ELR (cell line): ENCODE measurements at regions not wholly inside any gene's neighbourhood (a gene's known extent, or its start where the extent isn't known, plus 50 kb on each side); places are given as distances from the start of the nearest gene placed in this dataset.

Experiments
- DNase-seq: peaks from one replicate; pipeline ENCODE4 v3.0.0-alpha.2; 2015; ENCODE audit warnings: low read depth

GRCh38 chr4:156710365-156711192, 261.0 kb downstream of the PDGFC start:
- DNase-seq, result no peak

DNA sequence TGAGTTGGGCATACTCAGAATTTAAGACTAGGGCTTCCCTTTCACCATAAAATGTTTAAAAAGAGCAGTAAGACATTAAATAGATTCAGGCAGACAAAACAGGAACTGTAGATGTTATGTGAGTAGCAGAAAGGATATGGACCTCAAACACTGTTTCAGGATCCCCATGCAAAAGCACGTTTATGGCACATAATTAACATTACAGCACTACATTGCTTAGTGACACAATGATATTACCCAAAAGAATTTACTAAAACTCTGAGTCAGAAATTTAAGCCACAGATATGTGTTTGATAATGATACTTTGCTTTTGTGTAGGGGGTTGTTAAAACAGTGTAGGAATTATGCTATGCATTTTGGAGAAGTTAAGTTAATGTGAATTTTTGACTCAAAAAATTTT, 266.3 kb downstream of the PDGFC start:
- peak; percentile 36 for DNase-seq

- no peak for DNase-seq
Observed at GRCh38 chr4:156695163-156695562, 276.4 kb downstream of the PDGFC start.

DNA sequence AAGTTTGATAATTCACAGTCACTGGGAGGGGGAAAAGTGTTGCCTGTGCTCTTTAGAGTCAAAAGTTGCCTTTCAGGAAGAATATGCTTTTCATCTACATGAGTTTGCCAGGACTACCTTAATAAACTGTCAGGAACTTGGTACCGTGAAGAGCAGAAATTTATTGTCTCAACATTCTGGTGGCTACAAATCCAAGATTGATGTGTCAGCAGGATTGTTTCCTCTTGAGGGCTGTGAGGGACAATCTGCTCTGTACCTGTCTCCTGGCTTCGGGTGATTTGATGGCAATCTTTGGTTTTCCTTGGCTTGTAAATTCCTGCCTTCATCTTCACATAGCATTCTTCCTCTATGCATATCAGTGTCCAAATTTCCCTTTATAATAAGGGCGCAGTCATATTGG, 277.2 kb downstream of the PDGFC start:
- DNase-seq, result no peak

- no peak for DNase-seq
Observed at GRCh38 chr4:156693557-156693956, 278.0 kb downstream of the PDGFC start.

GRCh38 chr4:156692016-156692415, 279.6 kb downstream of the PDGFC start:
- no peak for DNase-seq

- no peak for DNase-seq
Observed at GRCh38 chr4:156690572-156690971, 281.0 kb downstream of the PDGFC start.

DNA sequence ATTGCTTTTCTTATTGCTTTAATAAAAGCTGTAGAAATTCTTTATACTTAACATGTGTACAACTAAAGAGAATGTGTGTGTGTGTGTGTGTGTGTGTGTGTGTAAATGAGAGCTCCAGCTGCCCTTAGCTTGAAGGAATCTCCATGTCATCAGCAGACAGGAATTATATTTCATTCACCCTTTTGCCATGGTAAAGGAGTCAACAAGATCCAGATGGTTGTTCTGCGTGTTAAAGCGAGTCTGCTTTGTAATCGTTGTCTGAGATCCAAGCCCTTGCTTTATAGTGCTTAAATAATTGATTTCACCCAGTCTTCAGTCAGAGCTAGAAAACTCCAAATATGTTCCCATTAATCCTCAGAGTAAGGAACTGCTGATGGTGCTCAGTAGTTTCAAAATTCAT, 285.5 kb downstream of the PDGFC start:
- peak; percentile 56 for DNase-seq

DNA sequence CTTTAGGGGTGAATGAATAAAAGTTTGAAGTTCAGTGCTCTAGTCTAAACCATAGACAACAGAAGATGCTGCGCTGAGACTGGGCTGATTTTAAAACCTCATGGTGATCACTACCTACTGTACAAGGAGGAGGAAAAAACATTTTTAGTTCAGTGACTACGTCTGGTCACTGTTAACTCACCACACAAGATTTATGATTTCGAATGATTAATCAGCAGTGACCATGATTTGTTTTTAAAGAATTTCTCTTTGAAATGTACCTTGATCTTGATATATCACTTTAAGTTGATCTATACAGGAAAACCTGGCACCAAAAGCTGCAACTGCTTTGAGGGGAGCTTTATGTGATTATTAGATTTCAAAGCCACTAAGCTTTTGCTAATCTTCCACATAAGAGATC, 286.3 kb downstream of the PDGFC start:
- DNase-seq, result peak; percentile 69

DNA sequence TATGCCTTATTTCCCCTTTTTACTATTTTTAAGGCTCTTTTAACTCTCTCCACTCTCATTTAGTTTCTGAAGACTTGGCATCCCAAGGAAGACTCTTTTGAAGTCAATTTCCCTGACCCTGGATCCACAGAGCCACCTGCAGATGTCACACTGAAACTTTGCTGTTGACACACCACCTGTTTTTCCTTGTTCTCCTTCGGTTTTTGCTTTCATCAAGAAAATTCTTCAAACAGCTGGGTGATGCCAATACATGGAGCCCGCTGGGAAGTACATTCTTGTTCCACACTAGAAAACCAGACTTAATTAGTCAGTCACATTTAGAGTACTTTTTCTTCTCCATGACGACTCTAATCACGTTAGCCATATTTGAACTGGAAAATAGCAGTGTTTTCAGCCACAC, 293.9 kb downstream of the PDGFC start:
- DNase-seq, result no peak

- peak; percentile 57 for DNase-seq
Observed at GRCh38 chr4:156677131-156677531, 294.5 kb downstream of the PDGFC start.

DNA sequence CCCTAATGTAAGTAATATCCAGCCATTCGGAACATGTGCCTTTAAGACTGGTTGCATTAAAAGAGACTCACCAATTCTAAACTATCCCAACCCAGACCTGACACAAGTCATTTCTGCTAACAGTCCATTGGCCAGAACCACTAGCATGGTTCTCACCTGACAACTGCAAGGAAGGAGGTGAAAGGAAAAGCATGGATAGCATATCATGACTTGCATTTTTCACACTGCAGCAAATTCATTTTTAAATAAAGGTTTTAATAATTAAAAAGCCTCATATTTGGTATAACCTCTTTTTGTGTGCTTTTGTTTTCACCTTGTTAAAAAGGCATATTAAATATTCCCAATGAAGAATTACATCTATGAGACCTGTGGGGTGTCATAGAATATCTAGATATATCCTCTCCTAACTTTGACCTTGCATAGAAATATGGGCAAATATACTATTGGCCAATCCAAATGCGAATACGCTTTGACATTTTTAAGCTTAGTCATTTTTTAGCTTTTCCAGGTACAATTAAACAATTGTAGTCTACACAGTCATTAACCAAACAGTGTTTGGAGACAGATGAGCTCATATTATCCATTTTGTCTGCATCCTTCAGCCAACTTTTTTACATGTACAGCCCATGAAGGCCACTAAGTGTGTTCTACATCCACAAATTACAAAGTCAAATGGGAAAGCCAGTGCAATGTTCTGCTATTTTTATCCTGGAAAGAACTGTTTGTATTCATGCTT, 295.3 kb downstream of the PDGFC start:
- DNase-seq, result no peak

GRCh38 chr4:156673483-156673882, 298.1 kb downstream of the PDGFC start:
- peak; percentile 48 for DNase-seq

DNA sequence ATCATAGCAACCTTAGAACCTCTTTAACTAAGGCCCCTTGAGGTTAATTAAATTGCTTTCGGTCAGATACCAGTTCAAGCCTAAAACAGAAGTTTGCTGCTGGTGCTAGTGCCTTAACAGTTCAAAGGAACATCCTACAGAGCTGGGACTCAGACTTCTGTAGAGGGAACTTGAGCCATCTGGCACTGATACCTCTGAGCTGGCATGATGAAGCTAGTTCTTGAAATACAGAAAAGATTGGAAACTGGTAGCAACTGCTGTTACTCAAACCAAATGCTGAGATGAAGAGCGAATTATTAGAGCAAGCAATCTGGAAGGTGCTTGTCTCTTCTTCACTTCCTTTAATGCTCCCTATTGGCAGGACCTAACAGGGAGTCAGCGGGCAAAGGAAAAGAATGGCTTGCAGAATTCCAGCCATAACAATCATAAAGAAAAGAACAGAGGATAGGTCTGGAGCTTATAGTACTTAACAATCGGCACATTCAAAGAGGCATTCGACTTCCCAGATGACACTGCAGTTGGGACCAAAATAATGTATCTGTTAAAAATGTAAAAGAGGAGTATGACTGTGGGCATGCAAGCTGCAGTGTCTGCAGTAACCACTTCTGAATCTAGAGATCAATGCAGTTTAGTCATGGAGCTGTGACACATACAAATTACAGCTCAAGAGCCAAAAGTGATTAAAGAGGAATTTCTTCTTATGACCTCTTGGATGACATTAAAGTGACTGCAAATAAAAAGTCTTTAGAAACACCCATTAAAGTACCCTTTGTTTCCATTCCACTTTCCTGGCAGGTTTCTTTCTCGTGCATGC, 298.9 kb downstream of the PDGFC start:
- peak; percentile 79 for DNase-seq

GRCh38 chr4:156665780-156666366, 305.7 kb downstream of the PDGFC start:
- DNase-seq, result no peak

DNA sequence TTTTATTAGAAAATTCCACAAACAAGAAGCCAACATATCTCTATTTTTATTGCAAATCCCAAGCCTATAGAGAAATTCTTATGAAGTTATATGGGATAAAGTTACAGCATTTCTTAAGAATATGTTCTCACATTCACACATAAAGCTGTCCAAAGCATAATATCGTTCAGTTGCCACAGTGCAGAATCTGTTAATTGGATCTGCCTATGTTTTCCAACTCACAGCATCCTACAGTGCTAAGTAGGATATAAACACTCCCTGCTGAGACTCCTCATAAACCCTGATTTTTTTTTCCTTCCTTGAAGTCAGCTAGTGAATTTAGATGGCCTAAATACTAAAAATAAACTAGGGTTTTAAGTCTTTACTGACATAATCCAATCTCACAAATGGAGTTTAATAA, 307.9 kb downstream of the PDGFC start:
- no peak for DNase-seq

GRCh38 chr4:156662921-156663320, 308.7 kb downstream of the PDGFC start:
- DNase-seq, result no peak

DNA sequence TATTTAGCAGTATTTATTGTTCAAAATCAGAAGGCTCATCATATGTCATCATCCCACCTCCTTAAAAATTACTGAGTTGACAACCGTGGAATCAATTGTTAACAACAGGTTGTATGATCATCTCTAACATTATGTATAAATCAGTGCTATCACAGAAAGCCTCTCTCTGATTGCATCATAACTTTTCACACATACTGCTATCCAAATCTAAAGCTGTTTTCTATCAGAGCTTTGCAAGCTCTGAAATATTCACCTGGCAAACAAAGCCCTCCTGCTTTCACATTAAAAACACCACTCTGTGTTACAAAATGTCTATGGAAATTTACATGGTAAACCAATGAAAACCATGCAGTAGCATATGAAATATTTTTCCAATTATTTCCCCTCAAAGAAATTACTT, 310.0 kb downstream of the PDGFC start:
- DNase-seq, result no peak

DNA sequence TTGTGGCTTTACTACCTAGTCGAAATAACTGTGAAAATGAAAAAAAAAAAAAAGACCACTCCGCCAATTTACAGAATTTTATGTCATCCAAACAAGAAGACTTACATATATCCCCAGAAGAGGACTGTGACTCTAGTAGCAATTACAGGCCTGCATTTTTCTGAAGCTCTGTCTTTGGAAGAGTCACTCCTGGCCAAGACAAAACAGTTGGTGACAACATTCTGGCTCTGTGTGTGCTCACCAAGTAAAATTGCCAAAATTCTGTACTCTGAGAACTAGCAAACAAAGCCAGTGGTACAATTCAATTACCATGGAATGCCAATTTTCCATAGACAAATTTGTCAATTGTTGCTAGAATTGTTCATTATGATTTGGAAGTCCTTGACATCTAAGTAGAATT, 311.1 kb downstream of the PDGFC start:
- no peak for DNase-seq

DNA sequence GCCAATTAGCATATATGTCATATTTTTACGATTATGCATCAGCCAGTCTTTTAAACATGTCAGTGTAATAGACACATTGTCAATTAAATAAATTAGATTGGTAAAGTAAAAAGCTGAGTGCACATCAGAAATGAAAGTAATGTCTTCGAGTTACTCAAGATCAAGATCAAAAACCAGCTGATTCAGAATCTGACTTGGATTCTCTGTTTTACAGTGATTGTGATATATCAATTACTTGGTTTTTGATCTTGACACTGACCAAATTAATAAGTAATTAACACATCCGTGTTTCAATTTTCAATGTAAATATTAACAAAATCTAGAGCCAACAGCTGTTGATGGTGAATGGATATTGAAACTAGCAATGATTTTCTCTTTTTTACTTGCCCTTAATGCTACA, 311.6 kb downstream of the PDGFC start:
- DNase-seq, result no peak

DNA sequence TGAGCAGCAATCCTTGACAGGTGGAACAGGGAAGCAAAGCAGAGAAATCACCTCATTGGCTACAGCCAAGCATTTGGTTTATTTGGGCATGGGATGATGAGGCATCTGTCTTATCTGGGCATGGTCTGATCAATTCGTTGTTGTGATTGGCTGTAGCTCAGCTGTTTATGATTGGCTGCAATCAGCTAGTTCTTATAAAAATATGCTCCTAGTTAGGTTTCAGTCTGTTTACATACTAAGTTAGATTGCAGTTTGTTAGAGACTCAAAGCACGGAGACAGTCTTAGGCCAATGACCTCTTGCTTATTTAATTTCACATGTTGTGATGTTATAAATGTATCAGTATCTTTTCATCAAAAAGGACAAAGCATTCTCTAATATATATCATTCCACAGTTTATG, 312.0 kb downstream of the PDGFC start:
- DNase-seq, result no peak

DNA sequence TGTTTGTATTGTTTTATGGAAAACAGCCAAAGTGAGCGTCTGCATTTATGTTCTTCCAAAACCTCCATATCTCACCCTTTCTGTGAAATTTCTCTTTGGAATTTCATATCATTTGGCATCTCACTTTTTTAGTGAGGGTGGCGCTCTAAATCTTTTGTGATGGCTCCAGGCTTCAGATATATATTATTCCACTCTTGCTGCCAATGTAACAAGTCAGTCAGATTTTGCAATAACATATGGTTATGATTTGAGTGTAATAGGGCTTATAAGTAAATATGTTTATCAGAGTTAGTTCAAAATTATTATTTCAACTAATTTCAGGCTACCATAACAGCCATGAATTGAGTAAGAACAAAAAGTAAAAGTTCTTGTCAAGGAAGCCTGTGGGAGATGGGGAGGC, 314.7 kb downstream of the PDGFC start:
- no peak for DNase-seq
